Left ventricle myocardium superior (tissue), 1 donor: ENCODE measurements at regions not wholly inside any gene's neighbourhood (a gene's known extent, or its start where the extent isn't known, plus 50 kb on each side); places are given as distances from the start of the nearest gene placed in this dataset.

Experiments used
- ATAC-seq: fragments of 200-7000 bp; cut with Tn5 transposase; one replicate; pipeline ENCODE4 v1.9.1; 2020; ENCODE audit warnings: mild to moderate bottlenecking, moderate library complexity
- DNase-seq: peaks from one replicate; pipeline ENCODE4 v3.0.0-alpha.2; 2020
- intact Hi-C: fragments of 100-400 bp; cut with micrococcal nuclease; formaldehyde crosslinking; loops from one replicate; pipeline ENCODE4 v1.11.0; 2022
- donor health status: DM: no; HTN: yes; CAD: no; lungs with severe emphysema.

DNA sequence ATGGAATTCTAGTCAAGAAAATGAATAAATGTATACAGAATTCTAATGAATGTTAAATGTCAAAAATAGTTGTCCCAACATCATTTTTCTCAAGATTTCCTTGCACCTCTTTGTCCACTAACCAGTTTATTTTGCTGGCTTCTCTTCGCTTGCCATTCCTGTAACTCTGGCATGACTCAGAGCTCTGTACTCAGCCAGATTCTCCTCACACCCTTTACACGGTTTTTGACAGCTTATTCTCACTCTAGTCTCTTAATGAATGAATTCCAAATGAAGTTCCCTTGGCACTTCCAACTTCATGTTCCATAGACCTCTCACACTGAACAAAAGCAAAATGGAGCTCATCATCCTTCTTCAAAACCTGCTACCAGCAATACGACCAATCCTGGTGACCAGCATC, 419.3 kb upstream of the SLIT2 start:
- no peak for ATAC-seq
- DNase-seq: no peak
- intact Hi-C loops: no loop called here

DNA sequence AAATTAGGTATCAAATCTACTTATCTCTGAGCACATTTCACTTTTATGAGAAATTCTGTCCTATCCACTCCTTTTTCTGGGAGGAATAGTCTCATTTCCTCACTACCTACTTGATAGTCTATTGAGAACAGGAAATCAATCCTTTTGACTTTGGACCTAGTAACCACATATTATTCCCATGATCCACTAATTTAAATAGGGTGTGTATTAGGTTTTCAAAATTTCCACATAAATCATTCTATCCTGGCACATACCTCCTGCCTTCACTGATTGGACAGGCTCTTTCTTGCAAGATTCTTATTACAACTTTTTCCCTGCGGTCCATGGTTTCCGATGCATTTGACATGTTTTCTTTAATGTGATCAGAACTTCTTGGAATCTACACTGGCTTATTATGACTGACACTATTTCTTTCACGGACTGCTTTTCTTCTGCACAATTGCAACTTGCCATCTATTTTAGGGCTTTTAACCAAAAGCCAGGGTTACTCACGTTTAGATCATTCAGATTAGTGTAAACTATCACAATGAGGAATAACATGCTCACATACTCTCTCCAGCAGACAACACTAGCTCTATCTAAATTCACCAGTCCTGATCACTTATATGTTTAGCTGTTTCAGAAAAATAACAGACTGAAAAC, 419.9 kb upstream of the SLIT2 start:
- DNase-seq (no peak), ATAC-seq (no peak)
- intact Hi-C loops: no loop called here

DNA sequence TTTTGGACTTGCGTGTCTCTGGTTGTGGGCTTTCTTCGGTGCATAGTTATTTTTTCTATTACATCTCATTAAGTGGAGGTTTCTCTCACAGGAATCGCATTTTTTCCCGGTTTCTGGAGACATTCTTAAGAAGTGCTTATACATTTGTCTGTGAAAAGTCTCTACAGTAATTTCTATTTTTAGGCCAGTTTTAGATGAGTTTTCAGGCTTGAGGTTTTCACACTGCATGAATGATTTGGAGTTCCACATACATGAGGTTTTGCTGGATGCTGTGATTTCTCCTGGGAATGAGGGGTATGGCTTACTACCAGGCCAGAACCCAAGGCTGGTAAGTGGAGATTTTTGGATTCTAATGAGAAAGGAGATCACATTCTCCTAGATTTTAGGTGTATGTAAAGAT, 422.6 kb upstream of the SLIT2 start:
- no peak for ATAC-seq
- no peak for DNase-seq
- intact Hi-C loops: no loop called here

DNA sequence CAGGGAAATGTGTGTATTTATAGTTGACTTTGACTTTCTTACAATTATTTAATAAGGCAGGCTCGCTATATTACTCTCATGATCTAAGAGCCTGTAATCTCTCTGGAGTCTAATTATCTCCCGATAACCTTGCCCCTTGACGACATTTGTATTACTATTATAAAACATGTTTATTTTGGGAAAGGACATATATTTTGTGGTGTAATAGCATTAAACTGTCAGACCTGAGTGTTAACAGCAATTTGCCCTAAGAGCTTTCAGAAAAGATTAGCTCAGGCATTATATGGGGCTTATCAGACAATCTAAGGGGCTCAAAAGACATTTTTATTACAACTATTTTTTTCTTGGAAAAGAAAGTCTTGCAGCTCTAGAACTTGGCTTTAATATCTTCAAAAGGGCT, 427.9 kb upstream of the SLIT2 start:
- DNase-seq (no peak), ATAC-seq (no peak)
- intact Hi-C loops: no loop called here

DNA sequence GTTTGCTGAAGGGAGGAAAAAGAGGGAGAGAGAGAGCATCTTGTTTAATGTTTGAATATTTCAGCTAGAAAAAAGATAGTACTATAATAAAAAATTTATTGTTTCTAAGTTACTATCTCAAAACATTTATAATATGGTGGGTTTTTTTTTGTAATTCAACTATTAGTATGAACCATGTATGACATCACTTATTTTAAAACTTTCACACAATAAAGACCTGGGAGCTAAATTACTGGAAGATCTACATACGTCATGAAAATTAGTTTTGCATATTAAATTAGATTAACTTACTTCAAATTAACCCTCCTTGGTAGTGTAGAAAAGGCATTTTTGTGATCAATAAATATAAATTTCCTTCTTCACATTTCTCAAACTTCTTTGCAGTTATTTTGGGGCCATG, 432.0 kb upstream of the SLIT2 start:
- DNase-seq (no peak), ATAC-seq (no peak)
- intact Hi-C loops: no loop called here

DNA sequence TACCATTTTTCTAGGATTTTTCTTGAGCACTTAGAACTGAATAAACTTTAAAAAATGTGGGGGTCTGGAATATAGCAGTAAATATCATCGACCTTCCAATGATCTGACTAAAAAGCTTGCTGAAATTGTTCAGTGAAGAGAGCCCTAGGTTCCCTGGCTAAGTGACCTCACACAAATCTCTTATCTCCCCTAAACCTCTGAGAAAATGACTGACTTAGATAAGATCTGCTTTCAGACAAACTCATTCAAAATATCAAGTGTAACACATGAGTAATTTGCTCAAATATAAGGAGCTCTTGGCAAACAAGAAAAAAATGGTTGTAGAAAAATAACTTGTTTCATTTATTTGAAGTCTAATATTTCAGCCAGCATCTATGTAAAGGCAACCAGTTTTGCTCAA, 441.7 kb upstream of the SLIT2 start:
- DNase-seq (no peak), ATAC-seq (no peak)
- intact Hi-C loops: no loop called here

DNA sequence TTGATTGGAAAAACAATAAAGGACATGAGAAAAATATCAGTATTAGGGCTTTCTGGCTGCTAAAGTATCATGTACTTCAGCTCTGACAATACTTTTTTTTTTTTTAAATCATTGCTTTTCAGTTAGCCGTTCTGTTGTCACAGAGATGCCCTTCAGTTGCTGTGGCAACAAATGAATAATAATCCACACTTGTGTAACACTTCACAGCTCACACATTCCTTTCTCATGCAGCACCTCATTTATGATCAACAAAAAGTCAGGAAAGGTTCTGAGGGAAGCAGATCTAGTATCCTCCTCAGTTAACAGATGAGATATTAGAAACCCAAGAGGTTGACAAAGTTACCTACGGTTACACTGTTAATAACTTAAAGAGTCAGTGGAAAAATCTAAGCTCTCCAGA, 444.2 kb upstream of the SLIT2 start:
- ATAC-seq (no peak), DNase-seq (no peak)
- intact Hi-C loops: no loop called here

DNA sequence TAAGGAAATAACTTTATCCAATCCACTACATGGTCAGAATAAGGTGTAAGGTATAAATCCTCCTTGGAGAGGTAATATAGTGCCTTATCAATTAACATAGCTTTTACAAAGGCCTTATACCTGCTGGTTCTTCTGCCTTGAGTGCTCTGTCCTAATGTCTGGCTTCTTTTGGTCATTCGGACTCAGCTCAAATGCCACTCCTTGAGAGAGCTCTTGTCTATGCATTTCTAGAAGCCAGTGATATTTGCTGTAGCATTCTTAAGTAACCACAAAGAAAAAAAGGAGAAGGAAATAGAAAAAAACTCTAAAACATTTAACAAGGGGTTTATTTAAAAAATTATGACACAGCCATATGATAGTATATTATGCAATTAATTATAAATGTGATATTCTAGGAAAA, 444.8 kb upstream of the SLIT2 start:
- DNase-seq (no peak), ATAC-seq (no peak)
- intact Hi-C loops: no loop called here

DNA sequence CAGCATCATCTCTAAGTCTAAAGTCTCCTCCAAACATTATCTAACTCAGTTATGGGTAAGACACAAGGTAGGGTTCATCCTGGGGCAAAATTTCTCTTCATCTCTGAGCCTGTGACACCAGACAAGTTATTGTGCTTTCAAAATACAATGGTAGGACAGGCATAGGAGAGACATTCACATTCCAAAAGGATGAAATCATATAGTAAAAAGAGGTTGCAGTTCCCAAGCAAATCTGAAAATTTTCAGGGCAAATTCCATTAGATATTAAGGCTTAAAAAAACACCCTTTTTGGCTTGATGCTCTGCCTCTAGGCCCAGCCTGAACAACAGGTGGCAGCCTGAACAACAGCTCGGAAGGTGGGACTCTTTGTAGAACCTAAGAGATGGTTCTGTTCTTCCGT, 448.3 kb upstream of the SLIT2 start:
- ATAC-seq (no peak), DNase-seq (no peak)
- intact Hi-C loops: no loop called here

DNA sequence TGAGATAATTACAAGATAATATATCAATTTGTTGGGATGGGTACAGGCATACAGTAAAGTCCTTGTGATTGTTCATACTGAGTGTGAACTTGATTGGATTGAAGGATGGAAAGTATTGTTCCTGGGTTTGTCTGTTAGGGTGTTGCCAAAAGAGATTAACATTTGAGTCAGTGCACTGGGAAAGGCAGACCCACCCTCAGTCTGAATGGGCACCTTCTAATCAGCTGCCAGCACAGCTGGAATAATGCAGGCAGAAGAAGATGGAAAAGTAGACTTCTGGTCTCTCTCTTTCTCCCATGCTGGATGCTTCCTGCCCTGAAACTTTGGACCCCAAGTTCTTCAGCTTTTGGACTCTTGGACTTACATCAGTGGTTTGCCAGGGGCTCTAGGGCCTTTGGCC, 457.9 kb upstream of the SLIT2 start:
- intact Hi-C loops: no loop called here
- ATAC-seq: no peak
- DNase-seq: no peak

DNA sequence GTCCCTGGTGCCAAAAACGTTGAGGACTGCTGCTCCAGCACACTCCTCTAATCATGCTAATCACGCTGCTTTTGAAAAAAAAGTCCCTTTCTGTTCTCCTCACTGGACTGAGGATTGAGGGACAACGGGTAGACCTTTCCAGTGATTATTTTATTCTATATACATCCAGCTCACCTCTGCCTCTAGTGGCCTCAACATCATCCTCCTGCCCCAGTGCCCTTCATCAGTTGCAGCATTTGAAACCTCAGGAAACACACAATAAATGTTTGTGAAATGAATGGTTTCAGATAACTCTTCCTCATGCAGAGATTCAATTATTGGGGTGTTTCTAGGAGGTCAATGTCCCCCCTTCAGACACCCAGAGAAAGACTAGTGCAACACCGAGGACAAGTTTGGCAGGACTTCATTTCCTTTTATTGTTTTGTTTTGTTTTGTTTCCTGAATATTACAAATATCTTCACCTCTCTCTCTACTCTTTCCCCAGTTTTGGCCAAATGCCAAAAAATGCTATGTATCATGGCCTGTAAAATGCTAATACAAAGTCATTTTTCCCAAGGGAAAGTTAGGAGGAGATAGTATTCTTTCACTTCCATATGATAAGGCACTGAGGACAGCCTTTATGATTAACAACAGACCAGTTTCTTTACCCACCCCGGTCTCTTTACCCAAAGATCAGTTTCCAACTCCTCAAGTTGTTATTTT, 460.1 kb upstream of the SLIT2 start:
- intact Hi-C loops: no loop called here
- DNase-seq: no peak

DNA sequence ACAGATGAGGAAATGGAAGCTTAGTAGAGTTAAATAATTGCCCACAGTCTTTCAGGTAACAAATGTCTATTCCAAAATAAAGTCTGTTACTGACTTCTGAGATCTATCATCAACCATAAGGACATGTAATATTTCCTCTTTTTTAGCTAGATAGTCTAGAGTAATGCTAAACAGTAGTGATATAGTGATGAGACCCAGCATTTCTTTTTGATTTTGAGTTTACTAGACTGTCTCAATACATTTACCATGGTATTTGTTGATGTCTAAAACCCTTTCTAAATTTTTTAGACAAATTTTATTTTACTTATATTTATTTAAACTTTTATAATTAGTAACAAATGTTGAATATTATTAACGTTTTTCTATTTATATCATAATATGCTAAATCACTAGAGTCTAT, 465.1 kb upstream of the SLIT2 start:
- no peak for DNase-seq
- intact Hi-C loops: no loop called here
- no peak for ATAC-seq

More for the DNA sequence above, 460.1 kb upstream of the SLIT2 start:
- ATAC-seq: no peak

DNA sequence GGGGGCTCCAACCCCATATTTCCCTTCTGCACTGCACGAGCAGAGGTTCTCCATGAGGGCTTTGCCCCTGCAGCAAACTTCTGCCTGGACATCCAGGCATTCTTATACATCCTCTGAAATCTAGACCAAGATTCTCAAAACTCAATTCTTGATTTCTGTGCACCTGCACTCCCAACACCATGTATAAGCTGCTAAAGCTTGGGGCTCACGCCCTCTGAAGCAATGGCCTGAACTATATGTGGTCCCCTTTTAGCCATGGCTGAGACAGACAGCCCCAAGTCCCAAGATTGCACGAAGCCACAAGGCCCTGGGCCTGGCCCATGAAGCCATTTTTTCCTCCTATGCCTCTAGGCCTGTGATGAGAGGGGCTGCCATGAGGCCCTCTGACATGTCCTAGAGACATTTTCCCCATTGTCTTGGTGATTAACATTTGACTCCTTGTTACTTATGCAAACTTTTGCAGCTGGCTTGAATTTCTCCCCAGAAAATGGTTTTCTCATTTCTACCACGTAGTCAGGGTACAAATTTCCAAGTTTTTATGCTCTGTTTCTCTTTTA, 468.0 kb upstream of the SLIT2 start:
- intact Hi-C loops: no loop called here
- DNase-seq: no peak
- ATAC-seq: no peak

DNA sequence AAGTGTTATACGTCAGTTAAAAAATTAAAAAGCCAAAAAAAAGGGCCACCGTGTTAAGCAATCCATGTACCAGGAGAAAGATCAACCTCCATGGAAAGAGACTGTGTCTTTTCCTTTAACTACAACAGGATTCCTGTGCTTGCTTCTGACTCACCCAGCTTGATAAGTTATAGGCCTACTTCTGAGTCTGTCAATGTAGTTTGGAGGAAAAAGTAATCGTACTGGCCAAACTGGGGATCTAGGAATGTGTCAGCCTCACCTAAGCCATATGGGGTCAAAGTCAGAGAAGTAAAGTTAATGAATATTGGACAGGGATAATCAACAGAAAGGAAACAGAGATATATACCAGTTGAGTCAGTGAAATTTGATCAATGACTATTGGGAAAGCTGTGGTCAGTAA, 470.8 kb upstream of the SLIT2 start:
- no peak for ATAC-seq
- no peak for DNase-seq
- intact Hi-C loops: no loop called here

DNA sequence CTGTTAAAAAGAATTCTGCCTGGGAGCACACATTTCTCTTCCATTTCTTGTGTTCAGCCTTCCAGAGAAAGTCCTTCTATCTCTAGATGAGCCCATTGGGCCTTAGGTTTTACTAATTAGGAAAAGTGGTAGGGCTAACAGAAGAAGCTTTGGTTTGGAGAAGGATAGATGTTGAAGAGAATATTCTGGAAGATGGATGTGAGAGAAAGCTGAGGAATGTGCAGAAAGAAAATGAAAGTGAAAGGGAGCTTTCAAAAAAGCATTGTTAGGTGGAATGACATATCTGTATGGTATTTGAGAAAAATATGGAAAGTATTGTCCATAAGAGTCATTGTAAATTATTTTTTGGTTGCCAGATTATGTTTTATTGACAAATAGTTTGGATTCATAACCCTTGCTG, 474.8 kb upstream of the SLIT2 start:
- intact Hi-C loops: no loop called here
- DNase-seq (no peak), ATAC-seq (no peak)

DNA sequence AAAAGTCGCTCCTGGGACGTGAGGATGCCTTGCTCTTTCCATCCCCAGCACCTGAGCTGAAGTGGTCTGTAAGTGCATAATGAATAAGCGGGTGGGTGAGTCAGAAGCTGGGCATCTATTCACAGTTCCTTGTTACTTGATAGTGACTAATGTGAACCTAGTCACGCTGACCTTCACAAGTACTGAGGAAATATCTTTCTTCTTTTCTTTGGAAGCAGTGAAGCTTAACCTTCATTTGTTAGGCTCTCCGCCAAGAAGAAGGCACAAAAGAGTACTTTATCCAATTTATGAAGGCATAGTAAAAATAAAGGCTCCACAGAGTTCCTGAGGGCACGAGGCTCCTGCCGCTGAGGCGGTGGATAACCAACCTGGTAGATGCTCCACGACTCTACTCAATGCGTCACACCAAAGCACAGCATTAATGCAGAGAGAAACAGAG, 475.7 kb upstream of the SLIT2 start:
- intact Hi-C loops: no loop called here
- ATAC-seq (no peak), DNase-seq (no peak)

DNA sequence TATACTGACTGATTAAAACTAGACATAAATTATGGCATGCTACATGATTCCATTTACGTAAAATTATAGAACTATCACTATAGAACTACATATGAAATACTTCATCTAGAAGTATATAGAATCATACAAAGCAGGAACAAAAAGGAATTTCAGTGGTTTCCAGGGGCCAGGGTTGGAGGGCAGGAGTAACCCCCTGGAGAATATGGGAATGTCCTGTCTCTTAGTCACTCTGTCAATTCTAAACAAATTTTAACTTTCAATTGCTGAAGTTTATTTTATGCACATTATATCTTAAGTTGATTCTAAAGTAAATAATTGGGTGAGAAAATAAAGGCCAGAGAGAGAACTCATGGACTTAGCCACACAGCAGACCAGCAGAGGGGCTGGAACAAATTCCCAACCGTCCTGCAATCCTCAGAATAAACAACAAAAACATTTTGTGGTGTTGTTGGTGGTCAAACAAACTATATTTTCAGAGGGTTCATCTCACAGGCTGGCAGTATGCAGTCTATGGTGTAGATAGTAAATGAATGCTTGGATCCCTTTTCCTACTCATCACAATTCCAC, 476.9 kb upstream of the SLIT2 start:
- ATAC-seq (no peak), DNase-seq (no peak)
- intact Hi-C loops: no loop called here

DNA sequence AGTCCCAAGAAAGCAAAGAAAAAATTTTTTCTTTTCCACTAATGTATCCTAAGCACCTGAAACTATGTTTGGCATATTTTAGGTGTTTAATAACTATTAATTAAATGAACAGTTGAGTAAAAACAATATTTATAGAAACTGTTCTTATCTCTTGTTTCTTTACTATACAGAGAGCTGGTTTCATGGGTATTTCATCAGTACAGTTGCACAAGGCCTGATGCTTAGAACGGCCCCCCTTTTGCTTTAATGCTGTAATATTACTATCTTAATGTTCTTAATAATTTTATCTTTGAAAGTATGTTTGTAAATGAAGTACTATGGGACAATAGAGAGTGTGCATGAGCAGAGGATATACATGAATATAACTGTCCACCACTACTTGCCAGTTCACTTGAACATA, 479.1 kb upstream of the SLIT2 start:
- intact Hi-C loops: no loop called here
- ATAC-seq (no peak), DNase-seq (no peak)

DNA sequence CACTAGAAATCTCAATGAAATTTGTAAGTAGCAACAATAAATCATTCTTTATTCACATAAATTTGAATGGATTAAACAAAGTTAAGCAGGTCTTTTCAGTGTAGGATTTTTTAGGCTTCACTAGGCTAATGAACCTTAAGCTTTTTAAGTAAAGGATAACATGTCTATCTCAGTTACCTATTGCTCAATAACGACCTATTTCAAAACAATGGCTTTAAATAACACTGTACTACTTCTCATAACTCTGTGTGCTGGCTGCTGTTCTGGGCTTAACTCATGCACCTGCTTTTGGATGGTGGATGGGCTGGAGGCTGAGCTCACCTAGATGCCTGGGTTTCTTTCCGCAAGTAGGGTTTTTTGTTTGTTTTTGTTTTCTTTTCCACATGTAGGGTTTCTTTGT, 495.0 kb upstream of the SLIT2 start:
- intact Hi-C loops: no loop called here
- DNase-seq: no peak
- ATAC-seq: no peak

DNA sequence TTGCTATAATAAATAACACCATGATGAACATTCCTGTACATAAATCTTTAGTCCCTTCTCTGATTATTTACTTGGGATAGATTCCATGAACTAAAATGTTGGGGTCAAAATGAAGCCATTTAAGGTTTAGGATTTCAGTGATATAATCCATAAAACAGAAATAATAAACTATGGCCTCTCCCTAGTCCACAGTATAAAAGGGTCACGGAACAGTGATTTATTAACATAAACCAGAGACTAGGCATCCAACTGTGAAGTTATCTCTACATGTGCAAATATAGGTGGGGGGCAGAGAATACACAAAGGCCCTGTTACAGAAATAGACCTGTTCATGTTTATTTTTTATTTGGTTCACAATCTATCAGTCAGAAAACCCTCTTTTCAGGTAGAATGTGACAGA, 499.1 kb upstream of the SLIT2 start:
- DNase-seq (no peak), ATAC-seq (no peak)
- intact Hi-C loops: no loop called here
